ENCODE measurements at regions not wholly inside any gene's neighbourhood (a gene's known extent, or its start where the extent isn't known, plus 50 kb on each side); places are given as distances from the start of the nearest gene placed in this dataset.

- TF ChIP-seq CTCF (IDR thresholded peaks at IDR 0.05; ENCODE audit: insufficient read depth, low read length) (no peak), REST (IDR thresholded peaks at IDR 0.05; ENCODE audit: insufficient replicate concordance, low read depth) (no peak), GABPA (IDR thresholded peaks at IDR 0.05; ENCODE audit: low read depth) (no peak), POLR2AphosphoS5 (IDR thresholded peaks at IDR 0.05; ENCODE audit: low read depth) (no peak), SPI1 (IDR thresholded peaks at IDR 0.05; ENCODE audit: borderline replicate concordance, low read depth) (no peak)
Measured at GRCh38 chr6:22157233-22157632, 139.6 kb downstream of the PRL start.
